K562 (cell line): ENCODE measurements at regions not wholly inside any gene's neighbourhood (a gene's known extent, or its start where the extent isn't known, plus 50 kb on each side); places are given as distances from the start of the nearest gene placed in this dataset.

ENCODE experiments used
- CBX1 ChIP-seq: sonication (generic); IDR thresholded peaks from 2 replicates; pipeline ENCODE4 v1.6.1; 2016; ENCODE audit warnings: antibody characterized with exemption, low read depth, mild to moderate bottlenecking
- EP400 ChIP-seq: fragments of 450-650 bp; IDR thresholded peaks from 2 replicates; pipeline ENCODE4 v1.6.1; 2017; ENCODE audit warnings: antibody characterized with exemption, mild to moderate bottlenecking, moderate library complexity
- MTF1 ChIP-seq: fragments of 250-450 bp; sonication (Bioruptor Pico); IDR thresholded peaks from 2 replicates; pipeline ENCODE4 v1.9.0; 2021; ENCODE audit warnings: moderate library complexity, mild to moderate bottlenecking, inconsistent platforms, borderline replicate concordance
- NUFIP1 ChIP-seq: fragments of 450-650 bp; IDR thresholded peaks from 2 replicates; pipeline ENCODE4 v1.6.1; 2018; ENCODE audit not compliant: partially characterized antibody
- POLR2AphosphoS2 ChIP-seq: IDR thresholded peaks from 2 replicates; pipeline ENCODE4 v1.6.1; 2012; ENCODE audit warnings: low read length, improper control_type of control experiment
- POLR2B ChIP-seq: fragments of 450-650 bp; IDR thresholded peaks from 2 replicates; pipeline ENCODE4 v1.6.1; 2018; ENCODE audit warnings: low read depth; ENCODE audit not compliant: partially characterized antibody
- PRPF4 ChIP-seq: fragments of 200-400 bp; formaldehyde crosslinking; IDR thresholded peaks from one replicate; pipeline ENCODE4 v1.6.1; 2017; ENCODE audit warnings: low read length, low read depth, mild to moderate bottlenecking; ENCODE audit not compliant: insufficient read depth, poor library complexity, severe bottlenecking
- RAD21 ChIP-seq, 2 experiments: fragments of 250-450 bp in 1 of 2; fragments of 450-650 bp in 1 of 2; sonication (Bioruptor Pico) in 1 of 2; formaldehyde crosslinking in 1 of 2; IDR thresholded peaks in 1 of 2; conservative IDR thresholded peaks in 1 of 2; 2 replicates each; pipeline versions ENCODE4 v1.4.0 to v1.8.0; 2020 to 2022; ENCODE audit warnings: mild to moderate bottlenecking in 2 of 2, moderate library complexity in 1 of 2
- RFX5 ChIP-seq: IDR thresholded peaks from 2 replicates; pipeline ENCODE4 v1.6.1; 2011; ENCODE audit warnings: low read depth, mild to moderate bottlenecking, improper control_type of control experiment, low read length
- SETDB1 ChIP-seq: IDR thresholded peaks from one replicate; pipeline ENCODE4 v1.6.1; 2012; ENCODE audit warnings: low read length, control low read depth, inconsistent platforms
- SMARCA4 ChIP-seq: fragments of 450-650 bp; IDR thresholded peaks from 2 replicates; pipeline ENCODE4 v1.6.1; 2016
- SMARCA5 ChIP-seq: fragments of 450-650 bp; IDR thresholded peaks from 2 replicates; pipeline ENCODE4 v1.6.1; 2016
- SRSF9 ChIP-seq: fragments of 200-400 bp; formaldehyde crosslinking; IDR thresholded peaks from 2 replicates; pipeline ENCODE4 v1.6.1; 2017; ENCODE audit warnings: low read depth, low read length, borderline replicate concordance
- TEAD1 ChIP-seq, 2 experiments: fragments of 450-650 bp in 1 of 2; sonication (generic) in 1 of 2; formaldehyde crosslinking; IDR thresholded peaks; 2 replicates each; pipeline versions ENCODE4 v1.4.0 to v1.8.0; 2020 to 2022; ENCODE audit warnings: mild to moderate bottlenecking in 2 of 2, missing genetic modification reagents in 1 of 2
- TRIM24 ChIP-seq, 2 experiments: fragments of 450-650 bp; IDR thresholded peaks; 2 replicates each; pipeline ENCODE4 v1.6.1; 2016
- YY1 ChIP-seq, 3 experiments: IDR thresholded peaks; 2 replicates each; pipeline ENCODE4 v1.6.1; 2011; ENCODE audit warnings: low read length in 2 of 3, mild to moderate bottlenecking in 2 of 3, moderate library complexity in 2 of 3, borderline replicate concordance in 1 of 3, control low read depth in 1 of 3, low read depth in 1 of 3; ENCODE audit not compliant: insufficient read depth in 3 of 3, insufficient replicate concordance in 2 of 3, control insufficient read depth in 1 of 3, insufficient read length in 1 of 3; ENCODE audit errors: extremely low read depth in 1 of 3
- ZC3H11A ChIP-seq: IDR thresholded peaks from 2 replicates; pipeline ENCODE4 v1.6.1; 2012; ENCODE audit warnings: low read depth, low read length, improper control_type of control experiment
- ZNF134 ChIP-seq: fragments of 250-450 bp; sonication (Bioruptor Pico); conservative IDR thresholded peaks from 2 replicates; pipeline ENCODE4 v1.4.0; 2020
- ZNF23 ChIP-seq: fragments of 250-450 bp; sonication (Bioruptor Pico); IDR thresholded peaks from 2 replicates; pipeline ENCODE4 v1.4.0; 2020; ENCODE audit warnings: mild to moderate bottlenecking
- ZNF277 ChIP-seq: fragments of 250-450 bp; sonication (Bioruptor Pico); IDR thresholded peaks from 2 replicates; pipeline ENCODE4 v1.8.0; 2022; ENCODE audit warnings: inconsistent platforms, mild to moderate bottlenecking, moderate library complexity, borderline replicate concordance
- ZNF764 ChIP-seq: fragments of 250-450 bp; sonication (Bioruptor Pico); IDR thresholded peaks from 2 replicates; pipeline ENCODE4 v1.4.0; 2020; ENCODE audit warnings: low read depth, mild to moderate bottlenecking, moderate library complexity
- ZNF830 ChIP-seq: fragments of 250-450 bp; sonication (Bioruptor Pico); IDR thresholded peaks from 2 replicates; pipeline ENCODE4 v1.5.0; 2021; ENCODE audit warnings: mild to moderate bottlenecking
- TF ChIP-seq, protein P1 (sequence below): fragments of 450-650 bp; IDR thresholded peaks from 2 replicates; pipeline ENCODE4 v1.6.1; 2017; ENCODE audit warnings: antibody characterized with exemption
- TF ChIP-seq, protein P2 (sequence below): fragments of 200-400 bp; formaldehyde crosslinking; IDR thresholded peaks from 2 replicates; pipeline ENCODE4 v1.6.1; 2017; ENCODE audit warnings: mild to moderate bottlenecking, low read depth, low read length, moderate library complexity

DNA sequence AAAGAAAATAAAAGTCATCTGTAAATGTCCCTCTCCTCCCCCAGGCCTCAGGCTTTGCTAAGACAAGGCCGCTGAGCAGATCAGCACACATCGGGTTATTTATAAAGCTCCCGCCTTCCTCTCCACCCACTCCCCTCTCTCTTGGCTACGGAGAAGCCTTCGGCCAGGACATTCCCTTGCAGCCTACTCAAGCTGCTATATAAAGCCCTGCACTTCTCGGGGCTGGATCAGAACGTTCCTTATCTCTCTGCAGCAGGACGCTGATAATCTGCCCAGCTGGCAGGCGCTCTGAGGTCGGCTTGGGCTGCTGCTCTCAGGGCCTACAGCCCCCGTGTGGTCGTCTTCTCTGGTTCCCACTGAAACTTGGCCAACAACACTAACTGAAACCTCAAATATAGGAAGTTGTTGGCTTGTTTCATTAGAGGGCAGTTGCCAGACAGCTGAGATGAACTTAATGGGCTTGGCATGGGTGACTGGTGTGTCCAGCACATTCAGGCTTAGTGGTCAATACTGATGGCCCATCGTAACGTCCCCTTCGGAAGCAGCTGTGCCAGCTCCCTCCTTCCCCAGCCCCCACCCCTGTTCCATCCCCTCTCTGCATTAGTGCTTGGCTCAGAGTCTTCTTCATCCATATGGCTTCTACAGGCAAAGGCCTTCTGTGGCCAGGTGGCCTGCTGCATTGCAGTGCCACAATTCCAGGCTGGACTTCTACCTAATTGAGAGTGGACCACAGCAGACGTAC, 64.6 kb downstream of the IER5 start (continued):
- TF ChIP-seq RFX5 (peak; percentile 67), NUFIP1 (no peak), SRSF9 (no peak), ZNF830 (no peak), POLR2B (no peak), PRPF4 (no peak), ZNF764 (CRISPR knock-in tag) (no peak), ZC3H11A (0 out of 2 replicates have a peak, but pooled peaks have one; percentile 79), RAD21 (CRISPR knock-in tag; conservative IDR thresholded peaks at IDR 0.05 in 1 of 2, IDR thresholded peaks at IDR 0.05 in 1 of 2) (peak; percentile 78 to 79), ZNF134 (CRISPR knock-in tag) (peak; percentile 45; the same call in 1 of the 2 replicates), POLR2AphosphoS2 (no peak), SMARCA4 (peak; percentile 99), ZNF277 (no peak), EP400 (peak; percentile 74), MTF1 (no peak), TRIM24 (IDR thresholded peaks at IDR 0.05) (peak; percentile 95 to 97), YY1 (IDR thresholded peaks at IDR 0.05; ENCODE audit: borderline replicate concordance in 1 of 3, control insufficient read depth in 1 of 3, extremely low read depth in 1 of 3, insufficient read depth in 3 of 3, insufficient read length in 1 of 3, insufficient replicate concordance in 2 of 3, low read depth in 1 of 3, low read length in 2 of 3) (peak in 2 of 3 experiments; percentile 15 to 64), CBX1 (peak; percentile 76; the same call in 1 of the 2 replicates), SMARCA5 (no peak), ZNF23 (CRISPR knock-in tag) (no peak; the same call in 1 of the 2 replicates), SETDB1 (no peak), TEAD1 (CRISPR knock-in tag; IDR thresholded peaks at IDR 0.05) (peak; percentile 90 to 91)
- TF ChIP-seq, protein P1, sequence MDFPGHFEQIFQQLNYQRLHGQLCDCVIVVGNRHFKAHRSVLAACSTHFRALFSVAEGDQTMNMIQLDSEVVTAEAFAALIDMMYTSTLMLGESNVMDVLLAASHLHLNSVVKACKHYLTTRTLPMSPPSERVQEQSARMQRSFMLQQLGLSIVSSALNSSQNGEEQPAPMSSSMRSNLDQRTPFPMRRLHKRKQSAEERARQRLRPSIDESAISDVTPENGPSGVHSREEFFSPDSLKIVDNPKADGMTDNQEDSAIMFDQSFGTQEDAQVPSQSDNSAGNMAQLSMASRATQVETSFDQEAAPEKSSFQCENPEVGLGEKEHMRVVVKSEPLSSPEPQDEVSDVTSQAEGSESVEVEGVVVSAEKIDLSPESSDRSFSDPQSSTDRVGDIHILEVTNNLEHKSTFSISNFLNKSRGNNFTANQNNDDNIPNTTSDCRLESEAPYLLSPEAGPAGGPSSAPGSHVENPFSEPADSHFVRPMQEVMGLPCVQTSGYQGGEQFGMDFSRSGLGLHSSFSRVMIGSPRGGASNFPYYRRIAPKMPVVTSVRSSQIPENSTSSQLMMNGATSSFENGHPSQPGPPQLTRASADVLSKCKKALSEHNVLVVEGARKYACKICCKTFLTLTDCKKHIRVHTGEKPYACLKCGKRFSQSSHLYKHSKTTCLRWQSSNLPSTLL = no peak
- TF ChIP-seq, protein P2, sequence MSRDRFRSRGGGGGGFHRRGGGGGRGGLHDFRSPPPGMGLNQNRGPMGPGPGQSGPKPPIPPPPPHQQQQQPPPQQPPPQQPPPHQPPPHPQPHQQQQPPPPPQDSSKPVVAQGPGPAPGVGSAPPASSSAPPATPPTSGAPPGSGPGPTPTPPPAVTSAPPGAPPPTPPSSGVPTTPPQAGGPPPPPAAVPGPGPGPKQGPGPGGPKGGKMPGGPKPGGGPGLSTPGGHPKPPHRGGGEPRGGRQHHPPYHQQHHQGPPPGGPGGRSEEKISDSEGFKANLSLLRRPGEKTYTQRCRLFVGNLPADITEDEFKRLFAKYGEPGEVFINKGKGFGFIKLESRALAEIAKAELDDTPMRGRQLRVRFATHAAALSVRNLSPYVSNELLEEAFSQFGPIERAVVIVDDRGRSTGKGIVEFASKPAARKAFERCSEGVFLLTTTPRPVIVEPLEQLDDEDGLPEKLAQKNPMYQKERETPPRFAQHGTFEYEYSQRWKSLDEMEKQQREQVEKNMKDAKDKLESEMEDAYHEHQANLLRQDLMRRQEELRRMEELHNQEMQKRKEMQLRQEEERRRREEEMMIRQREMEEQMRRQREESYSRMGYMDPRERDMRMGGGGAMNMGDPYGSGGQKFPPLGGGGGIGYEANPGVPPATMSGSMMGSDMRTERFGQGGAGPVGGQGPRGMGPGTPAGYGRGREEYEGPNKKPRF = no peak
